ENCODE measurements at regions not wholly inside any gene's neighbourhood (a gene's known extent, or its start where the extent isn't known, plus 50 kb on each side); places are given as distances from the start of the nearest gene placed in this dataset.

DNA sequence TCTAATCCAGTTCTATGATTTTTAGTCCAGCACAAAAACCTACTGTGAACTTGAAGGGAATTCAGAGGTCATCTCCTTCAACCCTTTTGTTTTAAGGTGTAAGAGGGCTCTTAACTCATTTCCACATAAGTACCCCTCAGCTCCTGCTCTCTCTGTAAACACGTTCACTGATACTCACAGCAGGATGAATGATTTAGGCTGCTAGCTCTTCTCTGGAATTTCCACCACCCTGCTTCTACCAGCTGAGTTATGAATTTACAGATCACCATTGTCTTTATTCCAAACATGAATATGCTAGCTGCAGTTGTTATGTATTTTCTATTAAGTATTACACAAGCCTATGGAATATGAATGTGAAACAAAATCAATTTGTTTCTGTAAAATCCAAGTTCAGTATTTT, 101.3 kb upstream of the NANOGP8 start:
- TF ChIP-seq, protein P1, sequence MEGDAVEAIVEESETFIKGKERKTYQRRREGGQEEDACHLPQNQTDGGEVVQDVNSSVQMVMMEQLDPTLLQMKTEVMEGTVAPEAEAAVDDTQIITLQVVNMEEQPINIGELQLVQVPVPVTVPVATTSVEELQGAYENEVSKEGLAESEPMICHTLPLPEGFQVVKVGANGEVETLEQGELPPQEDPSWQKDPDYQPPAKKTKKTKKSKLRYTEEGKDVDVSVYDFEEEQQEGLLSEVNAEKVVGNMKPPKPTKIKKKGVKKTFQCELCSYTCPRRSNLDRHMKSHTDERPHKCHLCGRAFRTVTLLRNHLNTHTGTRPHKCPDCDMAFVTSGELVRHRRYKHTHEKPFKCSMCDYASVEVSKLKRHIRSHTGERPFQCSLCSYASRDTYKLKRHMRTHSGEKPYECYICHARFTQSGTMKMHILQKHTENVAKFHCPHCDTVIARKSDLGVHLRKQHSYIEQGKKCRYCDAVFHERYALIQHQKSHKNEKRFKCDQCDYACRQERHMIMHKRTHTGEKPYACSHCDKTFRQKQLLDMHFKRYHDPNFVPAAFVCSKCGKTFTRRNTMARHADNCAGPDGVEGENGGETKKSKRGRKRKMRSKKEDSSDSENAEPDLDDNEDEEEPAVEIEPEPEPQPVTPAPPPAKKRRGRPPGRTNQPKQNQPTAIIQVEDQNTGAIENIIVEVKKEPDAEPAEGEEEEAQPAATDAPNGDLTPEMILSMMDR (IDR thresholded peaks at IDR 0.05), result no peak
- TF ChIP-seq POLR2A (IDR thresholded peaks at IDR 0.05), result no peak
